Fibroblast of the aortic adventitia (primary cell): ENCODE measurements at regions not wholly inside any gene's neighbourhood (a gene's known extent, or its start where the extent isn't known, plus 50 kb on each side); places are given as distances from the start of the nearest gene placed in this dataset.
"Not testable (repeated sequence)": the region's sequence is repeated elsewhere in the genome, so short reads cannot be mapped to it uniquely, and the experiment has no call there.

ENCODE experiments used
- DNase-seq: peaks from one replicate; pipeline ENCODE4 v3.0.0-alpha.2; 2010; ENCODE audit warnings: low read depth
- H3K4me3 ChIP-seq: 2 replicates; pipeline ENCODE4 v1.5.1; 2011; ENCODE audit warnings: low read depth, mild to moderate bottlenecking, control low read depth, low read length, moderate library complexity
- TF ChIP-seq, protein P1 (sequence below): IDR thresholded peaks from 2 replicates; pipeline ENCODE4 v1.5.1; 2011; ENCODE audit warnings: mild to moderate bottlenecking, low read length, control low read depth, inconsistent platforms; ENCODE audit not compliant: insufficient read depth

DNA sequence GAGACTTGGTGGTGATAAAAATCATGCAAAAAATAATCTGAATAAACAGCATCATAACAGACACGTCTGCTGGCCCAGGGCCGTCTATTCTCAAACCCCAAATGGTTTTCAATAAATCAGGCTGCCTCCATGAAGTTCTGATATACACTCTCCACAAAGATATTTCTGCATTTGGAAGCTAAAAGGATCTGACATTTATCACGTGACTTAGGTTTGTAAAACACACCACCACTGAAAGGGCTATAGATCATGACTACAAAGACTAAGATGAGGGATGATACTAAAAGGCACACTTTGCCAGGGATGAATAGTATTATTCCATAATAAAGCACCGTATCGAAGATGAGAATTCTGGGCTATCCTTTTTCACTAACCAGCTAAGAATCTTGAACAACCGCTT, 67.6 kb upstream of the ADAMTS18 start:
- TF ChIP-seq, protein P1, sequence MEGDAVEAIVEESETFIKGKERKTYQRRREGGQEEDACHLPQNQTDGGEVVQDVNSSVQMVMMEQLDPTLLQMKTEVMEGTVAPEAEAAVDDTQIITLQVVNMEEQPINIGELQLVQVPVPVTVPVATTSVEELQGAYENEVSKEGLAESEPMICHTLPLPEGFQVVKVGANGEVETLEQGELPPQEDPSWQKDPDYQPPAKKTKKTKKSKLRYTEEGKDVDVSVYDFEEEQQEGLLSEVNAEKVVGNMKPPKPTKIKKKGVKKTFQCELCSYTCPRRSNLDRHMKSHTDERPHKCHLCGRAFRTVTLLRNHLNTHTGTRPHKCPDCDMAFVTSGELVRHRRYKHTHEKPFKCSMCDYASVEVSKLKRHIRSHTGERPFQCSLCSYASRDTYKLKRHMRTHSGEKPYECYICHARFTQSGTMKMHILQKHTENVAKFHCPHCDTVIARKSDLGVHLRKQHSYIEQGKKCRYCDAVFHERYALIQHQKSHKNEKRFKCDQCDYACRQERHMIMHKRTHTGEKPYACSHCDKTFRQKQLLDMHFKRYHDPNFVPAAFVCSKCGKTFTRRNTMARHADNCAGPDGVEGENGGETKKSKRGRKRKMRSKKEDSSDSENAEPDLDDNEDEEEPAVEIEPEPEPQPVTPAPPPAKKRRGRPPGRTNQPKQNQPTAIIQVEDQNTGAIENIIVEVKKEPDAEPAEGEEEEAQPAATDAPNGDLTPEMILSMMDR = no peak
- no peak for DNase-seq
- no peak overlapping the region for H3K4me3 ChIP-seq

DNA sequence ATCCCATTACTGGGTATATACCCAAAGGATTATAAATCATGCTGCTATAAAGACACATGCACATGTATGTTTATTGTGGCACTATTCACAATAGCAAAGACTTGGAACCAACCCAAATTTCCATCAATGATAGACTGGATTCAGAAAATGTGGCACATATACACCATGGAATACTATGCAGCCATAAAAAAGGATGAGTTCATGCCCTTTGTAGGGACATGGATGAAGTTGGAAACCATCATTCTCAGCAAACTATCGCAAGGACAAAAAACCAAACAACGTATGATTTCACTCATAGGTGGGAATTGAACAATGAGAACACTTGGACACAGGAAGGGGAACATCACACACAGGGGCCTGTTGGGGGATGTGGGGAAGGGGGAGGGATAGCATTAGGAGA, 71.7 kb upstream of the ADAMTS18 start:
- not testable (repeated sequence) for H3K4me3 ChIP-seq, DNase-seq

DNA sequence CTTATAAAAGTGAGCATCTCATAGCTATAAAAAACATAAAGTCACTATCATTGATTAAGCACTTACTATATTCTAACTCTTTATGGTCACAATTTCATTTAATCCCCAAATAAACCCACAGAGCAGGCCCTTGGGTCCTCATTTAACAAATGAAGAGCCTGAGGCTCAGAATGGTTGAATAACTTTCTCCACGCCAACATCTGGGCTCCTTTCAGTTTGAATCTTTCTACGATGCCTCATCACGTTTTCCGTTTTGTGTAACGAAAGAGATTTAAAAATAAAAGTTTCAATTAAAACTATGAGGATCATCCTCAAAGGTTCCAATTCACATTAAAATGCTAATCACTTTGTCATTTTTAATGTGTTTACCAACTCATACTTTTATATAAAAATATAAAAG, 74.2 kb upstream of the ADAMTS18 start:
- TF ChIP-seq, protein P1 = no peak
- no peak for DNase-seq
- H3K4me3 ChIP-seq = no peak overlapping the region

DNA sequence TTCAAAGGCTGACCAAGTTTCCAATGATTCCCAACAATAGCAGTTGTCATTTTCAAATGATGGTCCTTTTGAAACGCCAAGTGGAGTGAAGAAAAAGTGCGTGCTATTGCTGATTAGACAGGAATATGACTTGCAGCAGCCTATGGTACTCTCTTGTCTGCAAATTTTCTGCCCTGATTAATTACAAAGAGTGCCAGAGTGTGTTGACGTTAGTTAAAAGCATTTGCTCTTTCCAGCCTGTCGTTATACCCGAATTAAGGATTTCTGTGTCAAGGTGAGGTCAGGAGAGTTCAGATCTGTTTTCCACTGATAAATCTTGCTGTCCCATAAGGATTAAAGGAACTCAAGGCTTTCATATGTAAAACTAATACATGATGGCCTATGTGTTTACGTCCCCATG, 75.0 kb upstream of the ADAMTS18 start:
- TF ChIP-seq, protein P1 = no peak
- DNase-seq = no peak

DNA sequence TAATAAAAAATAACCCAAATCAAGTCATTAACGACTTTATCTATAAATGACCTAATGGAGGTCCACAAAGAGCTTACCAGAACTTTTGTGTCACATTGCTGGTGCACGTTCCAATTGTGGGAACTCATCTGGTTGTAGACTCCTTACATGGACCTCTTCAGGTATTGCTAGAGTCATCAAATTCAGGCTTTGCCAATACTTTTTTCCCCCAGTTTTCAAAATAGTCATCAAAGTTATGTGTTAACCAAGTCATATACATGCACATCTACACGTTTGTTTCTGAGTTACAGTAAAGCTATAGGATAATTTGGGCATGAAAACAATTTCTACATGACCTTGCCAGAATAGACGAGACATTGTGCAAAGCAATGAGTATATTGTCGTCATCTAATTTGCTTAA, 76.2 kb upstream of the ADAMTS18 start:
- H3K4me3 ChIP-seq = no peak overlapping the region
- TF ChIP-seq, protein P1 = no peak
- no peak for DNase-seq

More for the DNA sequence above, 75.0 kb upstream of the ADAMTS18 start:
- H3K4me3 ChIP-seq = no peak overlapping the region

DNA sequence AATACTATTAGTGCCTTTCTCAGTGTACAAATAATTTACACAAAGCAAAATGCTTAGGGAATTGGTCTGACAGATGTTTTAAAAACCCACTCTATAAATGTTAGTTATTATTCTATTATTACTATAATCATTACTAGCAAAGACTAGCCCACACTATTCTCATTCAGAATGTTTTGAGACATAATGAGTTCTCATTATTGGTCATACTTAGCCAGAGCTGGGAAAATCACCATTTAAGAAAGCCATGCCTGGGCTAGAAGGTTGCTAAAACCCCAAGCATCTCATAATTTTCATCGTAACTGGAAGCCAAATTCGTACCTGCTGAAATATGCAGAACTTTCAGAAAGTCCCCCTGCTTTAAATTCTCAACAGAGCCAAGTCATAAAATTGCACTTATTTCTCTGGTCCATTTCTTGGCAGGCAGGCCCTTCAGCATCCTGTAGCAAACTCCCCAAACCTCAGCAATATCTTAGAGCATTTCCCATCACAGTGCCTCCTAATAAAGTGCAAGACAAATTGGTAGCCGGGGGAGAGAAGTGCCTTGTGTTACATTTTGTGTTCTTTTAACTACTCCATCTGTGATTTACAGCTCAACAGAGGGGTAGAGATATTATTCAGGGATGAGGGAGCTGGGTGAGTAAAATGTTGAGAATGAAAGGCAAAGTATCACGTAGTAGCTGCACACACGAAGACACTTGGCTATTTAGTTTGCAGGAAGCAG, 79.8 kb upstream of the ADAMTS18 start:
- no peak overlapping the region for H3K4me3 ChIP-seq
- no peak for DNase-seq
- TF ChIP-seq, protein P1 = no peak

DNA sequence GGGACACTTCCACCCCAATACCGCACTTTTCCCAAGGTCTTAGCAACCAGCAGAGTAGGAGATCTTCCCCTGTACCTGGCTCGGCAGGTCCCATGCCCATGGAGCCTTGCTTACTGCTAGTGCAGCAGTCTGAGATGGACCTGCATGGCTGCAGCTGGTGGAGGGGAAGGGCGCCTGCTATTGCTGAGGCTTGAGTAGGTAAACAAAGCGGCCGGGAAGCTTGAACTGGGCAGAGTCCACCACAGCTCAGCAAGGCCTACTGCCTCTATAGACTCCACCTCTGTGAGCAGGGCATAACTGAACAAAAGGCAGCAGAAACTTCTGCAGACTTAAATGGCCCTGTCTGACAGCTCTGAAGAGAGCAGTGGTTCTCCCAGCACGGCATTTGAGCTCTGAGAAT, 90.4 kb upstream of the ADAMTS18 start:
- not testable (repeated sequence) for H3K4me3 ChIP-seq, DNase-seq

DNA sequence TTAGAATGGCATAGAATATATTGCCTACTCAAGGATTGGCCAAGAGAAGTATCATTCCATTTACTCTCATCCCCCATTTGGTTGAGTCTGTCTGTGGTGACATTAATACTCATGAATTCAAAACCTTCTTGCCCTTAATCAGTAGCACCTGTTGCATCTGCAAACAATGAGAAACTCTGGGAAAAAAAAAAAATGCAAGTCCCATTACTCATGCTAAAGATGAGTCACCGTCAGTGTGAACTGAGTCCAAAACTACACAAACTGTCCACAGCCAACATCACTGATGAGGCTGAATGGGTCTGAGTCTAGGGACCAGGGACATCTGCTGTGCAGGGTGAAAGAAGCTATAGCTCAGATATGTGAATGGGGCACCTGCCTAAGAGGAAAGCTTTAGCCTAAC, 96.9 kb upstream of the ADAMTS18 start:
- TF ChIP-seq, protein P1 = no peak
- peak; percentile 86 for DNase-seq
- H3K4me3 ChIP-seq = no peak overlapping the region
